ENCODE measurements at regions not wholly inside any gene's neighbourhood (a gene's known extent, or its start where the extent isn't known, plus 50 kb on each side); places are given as distances from the start of the nearest gene placed in this dataset.

GRCh38 chr11:91796999-91797398 is 427.6 kb upstream of the FAT3 start:
- TF ChIP-seq CTCF (IDR thresholded peaks at IDR 0.05; ENCODE audit: low read depth, low read length, poor library complexity, severe bottlenecking) (no peak), EZH2phosphoT487 (IDR thresholded peaks at IDR 0.05; ENCODE audit: borderline replicate concordance, low read length) (no peak)

Measured in DOHH2 (cell line).